ENCODE measurements at regions not wholly inside any gene's neighbourhood (a gene's known extent, or its start where the extent isn't known, plus 50 kb on each side); places are given as distances from the start of the nearest gene placed in this dataset.

DNA sequence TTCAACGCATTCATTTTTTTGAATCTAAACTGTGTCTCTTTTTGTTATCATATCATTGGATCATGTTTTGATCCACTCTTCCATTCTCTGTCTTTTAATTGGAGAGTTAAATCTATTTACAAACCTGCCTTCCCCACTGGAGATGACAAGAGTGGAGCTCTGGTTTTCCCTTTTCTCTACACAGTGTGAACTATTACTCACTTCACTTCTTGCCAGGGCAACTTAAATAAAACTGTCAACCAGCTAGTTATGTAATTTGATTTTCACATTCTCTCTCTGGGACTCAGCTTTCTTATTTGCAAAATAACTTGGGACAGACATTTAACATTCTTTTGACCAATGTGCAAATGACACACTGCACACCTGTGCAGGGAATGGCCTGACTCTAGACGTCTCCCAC, 230.8 kb upstream of the CST7 start:
- DNase-seq: no peak

DNA sequence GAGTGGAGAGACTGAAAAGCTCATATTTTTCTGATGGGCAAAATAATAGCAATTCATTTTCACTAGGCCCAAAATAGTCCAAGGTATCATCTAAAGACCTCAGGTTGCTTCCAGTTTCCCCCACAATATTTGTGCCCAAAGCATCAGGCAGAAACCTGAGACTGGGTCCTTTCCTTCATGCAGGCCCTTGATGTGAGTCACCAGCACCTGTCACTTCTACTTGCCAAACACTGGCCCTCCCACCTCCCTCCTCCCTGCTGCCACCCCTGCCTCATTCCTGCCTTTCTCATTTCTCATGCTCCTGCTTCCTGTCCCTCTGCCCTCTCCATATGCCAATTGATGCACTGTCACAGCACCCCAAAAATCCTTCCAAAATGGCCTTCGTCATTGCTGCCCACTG, 230.4 kb upstream of the CST7 start:
- peak; percentile 7 for DNase-seq

DNA sequence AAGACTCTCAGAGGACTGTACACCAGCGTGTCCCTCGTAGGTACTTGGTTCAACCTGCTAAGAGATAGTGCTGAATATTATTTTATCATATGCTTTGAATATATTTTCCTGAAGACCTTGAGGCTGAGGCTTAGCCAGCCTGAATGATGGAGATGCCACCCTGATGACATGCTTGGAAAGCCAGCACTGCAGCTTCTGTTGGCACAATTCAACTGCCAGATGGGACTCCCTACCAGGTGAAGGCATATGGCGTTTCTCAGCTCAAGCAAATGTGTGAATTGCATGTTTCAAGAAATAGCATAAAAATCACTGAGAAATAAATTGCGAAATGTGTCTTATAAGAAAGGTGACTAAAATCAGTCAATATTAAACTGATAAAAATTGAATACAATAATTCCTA, 228.1 kb upstream of the CST7 start:
- peak; percentile 87 for DNase-seq

DNA sequence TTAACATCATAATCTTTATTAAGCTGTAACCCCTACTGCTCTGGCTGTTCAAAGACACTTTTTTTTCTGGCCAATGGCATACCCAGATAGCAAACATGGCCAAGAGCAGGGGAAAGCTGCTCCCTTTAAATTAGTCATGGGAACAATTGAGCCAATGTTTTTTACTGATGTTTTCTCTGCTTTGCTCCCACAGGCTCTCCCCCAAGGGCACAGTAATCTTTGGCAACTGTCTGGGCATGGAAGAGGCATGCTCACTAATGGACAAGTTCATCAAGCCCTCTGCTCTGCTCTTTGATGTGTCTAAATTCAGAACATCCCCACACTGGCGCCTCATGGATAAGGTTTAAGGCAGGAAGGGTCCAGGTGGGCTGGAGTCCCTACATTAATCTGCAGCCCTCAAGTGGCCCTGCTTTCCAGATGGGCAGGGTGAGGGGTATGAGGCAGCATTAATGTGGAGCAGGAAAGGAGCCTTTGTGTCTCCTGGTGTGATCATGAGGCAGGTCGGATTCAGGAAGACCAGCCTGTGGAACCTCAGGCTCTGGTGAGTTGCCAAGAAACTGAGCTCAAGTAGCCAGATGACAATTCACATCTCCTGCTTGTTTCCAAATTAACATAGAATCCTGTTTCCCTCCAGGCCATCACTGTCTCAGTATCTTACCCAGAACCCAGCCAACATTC, 227.0 kb upstream of the CST7 start:
- DNase-seq: peak; percentile 95

DNA sequence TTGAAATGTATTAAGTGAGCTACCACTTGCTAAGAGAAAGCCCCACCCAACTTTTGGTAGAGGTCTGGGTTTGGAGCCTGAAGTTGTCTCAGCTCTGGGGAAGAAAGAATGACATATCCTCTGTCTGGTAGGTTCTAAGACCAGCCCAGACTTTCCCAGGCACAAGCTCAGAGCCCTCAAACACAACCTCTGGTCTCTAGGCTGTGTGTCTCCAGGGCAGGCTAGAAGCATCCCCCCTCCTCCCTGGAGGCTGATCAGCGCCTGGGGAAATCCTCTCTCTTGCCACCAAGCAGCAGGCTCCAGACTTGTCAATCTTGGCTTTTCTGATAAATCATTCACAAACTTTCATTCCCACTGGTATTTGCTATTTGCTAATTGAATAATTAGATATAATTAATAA, 226.5 kb upstream of the CST7 start:
- DNase-seq: peak; percentile 46

DNA sequence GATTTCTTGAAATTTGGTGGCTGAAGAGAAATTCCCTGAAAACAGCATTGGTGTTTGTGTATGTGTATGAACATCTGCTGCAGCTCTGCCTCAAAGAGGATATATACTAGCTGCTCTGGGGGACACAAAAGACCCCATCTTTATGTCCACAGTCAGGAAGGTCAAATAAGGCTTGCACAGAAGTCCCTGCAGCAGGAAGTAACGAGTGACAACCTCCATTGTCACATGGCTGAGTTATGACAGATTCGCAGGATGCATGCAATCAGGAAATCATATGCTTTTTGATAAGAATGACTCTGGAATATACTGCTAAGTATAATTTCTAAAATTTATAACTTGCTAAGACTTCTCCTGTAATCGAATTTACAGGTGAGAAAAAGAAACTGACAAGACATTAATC, 225.9 kb upstream of the CST7 start:
- no peak for DNase-seq

DNA sequence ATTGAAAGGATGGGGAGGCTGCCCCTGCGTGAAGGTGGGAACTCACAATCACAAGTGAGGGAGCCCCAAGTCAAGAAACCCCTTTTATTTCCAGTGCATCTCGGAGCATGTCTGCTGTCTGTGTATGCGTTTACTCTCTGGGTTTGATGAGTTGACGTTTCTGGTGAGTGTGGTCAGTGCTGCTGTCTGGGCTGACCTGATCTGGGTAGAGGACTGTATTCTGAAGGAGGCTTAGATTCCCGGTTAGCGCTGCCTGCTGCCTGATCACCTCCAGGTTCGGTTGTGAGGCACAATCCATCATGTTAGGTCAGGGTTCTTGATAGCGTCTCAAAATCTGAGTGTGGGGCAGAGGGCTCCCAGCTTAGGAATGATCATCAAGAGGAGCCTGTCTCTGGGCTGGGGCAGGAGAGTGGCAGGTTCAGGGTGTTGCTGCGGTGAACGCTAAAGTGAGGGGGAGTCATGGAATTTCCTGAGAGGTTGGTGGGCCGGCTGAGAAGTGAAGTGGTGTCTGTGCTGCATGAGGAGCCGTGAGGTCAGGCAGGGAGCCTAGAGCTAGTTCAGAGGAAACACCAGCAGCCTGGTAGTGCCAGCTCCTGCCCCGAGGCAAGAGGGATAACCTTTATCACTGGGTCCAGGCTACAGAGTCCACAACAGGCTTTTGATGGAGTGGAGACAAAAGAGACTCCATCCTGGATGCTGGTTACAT, 225.3 kb upstream of the CST7 start:
- DNase-seq: no peak

DNA sequence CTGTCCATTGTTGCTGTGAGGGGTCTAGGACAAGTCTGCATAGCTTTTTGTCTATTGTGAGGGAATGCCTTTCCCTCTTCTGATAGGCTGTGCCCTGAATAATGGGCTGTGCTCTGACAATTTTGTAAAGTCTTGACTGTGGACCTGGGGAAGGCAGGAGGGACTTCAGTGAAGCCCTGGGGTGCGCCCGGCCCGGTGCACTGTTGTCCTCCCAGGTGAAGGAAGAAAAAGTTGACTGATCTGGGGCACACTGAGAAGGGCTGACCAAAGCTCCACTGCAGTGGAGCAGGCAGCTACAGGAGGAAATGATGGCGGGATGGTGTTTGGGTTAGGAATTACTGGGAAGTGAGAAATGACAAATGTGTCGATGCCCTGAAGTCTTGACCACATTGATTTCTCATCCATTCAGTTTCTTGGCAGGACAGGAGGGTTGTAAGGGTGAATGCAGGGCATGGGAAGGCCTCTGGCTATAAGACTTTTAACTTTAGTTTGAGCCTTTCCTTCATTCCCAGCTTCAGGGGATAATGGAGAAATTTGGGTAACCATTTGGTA, 224.0 kb upstream of the CST7 start:
- DNase-seq: no peak

DNA sequence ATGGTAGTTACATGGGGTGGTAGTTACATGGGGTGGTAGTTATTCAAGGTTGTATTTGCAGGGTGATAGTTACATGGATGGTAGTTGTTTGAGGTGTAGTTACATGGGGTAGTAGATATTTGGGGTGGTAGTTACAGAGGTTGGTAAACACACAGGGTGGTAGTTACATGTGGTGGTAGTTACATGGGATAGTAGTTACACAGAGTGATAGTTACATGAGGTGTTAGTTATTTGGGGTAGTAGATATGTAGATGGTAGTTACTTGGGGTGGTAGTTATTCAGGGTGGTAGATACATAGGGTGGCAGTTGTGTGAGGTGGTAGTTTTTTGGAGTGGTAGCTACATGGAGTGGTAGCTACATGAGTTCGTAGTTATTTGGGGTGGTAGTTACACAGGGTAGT, 221.3 kb upstream of the CST7 start:
- DNase-seq: no peak

DNA sequence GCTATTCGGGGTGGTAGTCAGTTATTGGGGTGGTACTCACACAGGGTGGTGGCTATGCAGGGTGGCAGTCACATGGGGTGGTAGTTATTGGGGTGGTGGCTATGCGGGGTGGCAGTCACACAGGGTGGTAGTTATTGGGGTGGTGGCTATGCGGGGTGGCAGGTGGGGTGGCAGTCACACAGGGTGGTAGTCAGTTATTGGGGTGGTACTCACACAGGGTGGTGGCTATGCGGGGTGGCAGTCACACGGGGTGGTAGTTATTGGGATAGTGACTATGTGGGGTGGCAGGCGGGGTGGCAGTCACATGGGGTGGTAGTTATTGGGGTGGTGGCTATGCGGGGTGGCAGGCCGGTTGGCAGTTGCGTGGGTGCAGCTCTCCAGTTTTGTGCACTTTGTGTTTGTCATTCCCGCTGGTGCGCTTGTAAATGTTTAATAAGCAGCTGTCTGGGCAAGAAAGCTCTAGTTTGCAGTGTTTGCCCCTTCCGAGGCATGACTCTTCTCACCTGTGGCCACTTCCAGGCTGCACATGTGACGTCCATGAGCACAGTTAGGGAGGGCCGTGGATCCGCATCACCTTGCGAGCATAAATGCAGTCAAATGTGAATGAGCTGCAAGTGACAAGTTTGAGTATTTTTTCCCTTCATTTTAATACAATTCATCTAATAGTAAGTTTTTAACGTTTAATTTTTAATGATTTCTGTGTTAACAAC, 219.0 kb upstream of the CST7 start:
- no peak for DNase-seq

DNA sequence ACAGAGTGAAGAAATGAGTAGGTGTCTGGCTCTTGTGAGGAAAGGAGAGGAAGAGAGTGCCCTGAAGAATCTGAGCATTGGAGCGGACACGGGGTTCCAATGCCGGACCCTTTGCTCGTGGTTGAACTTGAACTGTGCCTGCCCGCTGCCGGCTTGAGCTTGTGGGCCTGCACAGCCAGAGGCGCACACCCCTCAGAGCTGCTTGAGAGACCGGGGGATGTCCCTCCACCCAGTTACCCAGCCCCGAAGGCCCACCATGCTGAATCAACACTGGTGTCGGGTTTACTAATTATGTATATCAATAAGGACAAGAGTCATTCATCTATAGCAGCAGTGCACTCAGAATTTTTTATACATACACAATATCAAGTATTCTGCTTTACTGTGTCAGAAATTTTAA, 218.3 kb upstream of the CST7 start:
- DNase-seq: no peak

DNA sequence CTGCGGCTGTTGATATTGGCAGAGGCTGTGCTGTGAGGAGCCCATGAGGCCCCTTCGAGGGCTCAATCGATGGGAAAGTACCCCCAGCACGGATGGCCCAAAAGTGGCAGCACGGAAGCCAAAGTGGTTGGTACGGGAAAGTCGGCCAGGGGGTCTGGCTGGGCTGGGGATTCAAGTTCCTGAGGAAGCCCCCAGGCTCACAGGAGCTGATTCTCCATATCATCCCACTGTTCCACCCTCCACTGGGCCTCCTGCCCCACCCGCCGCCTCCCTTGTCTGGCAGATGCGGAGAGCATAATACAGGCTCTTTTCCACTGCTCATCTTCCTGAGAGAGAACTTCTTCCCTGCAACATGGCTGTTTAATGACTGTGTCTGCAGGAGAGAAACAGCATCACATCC, 217.8 kb upstream of the CST7 start:
- DNase-seq: no peak

DNA sequence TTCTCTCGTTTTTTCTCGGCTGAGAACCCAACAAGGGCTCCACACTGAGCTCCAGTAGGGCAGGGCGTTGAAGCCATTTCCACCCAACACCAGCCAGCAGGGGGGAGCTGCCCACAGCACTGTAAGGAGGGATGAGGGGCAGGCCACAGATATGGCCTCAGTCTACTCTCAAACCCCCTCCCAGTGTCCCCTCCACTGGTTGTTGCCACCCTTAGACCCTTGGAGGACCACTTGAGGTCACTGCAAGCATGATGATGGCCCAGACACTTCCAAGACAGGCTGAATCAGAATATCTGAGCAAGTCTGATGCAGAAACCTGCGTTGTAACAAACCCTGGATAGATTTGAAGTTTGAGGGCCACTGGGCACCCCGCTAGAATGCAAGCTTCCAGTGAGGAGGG, 217.0 kb upstream of the CST7 start:
- DNase-seq: no peak

DNA sequence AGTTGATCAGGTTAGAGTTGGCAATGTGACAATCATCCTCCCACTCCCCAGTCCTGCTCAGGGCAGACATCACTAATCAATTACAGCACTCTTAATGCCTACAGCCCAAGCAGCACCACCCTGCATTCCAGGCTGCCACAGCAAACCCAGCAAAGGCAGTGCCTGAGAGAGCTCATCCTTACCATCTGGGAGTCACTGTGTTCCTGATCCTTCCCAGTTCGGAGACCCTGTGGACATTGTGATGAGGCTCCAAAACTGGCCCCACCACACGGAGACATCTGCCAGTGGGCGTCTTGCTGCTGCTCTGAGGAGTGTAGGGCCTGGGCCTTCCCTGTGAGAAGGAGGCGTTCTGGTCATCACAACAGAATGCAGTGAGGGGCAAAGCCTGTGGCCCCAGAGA, 216.5 kb upstream of the CST7 start:
- DNase-seq: no peak

DNA sequence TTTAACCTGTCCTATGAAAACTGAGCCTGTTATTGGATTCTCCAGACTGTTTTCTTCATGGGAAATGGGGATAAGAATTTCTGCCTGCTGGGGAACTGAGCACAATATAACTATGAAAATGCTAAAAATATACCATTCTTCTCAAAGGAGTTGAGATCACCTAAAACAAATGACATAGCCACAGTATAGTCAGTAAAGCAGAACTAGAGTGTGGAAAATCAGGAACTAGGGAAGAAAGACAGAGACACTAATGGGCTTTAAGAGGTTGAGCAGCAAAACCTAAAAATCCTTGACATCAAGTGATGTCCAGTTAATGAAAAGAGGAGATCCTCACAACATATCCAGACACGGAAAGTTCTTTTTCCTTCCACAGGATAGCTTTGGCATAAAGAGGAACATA, 215.7 kb upstream of the CST7 start:
- DNase-seq: no peak

DNA sequence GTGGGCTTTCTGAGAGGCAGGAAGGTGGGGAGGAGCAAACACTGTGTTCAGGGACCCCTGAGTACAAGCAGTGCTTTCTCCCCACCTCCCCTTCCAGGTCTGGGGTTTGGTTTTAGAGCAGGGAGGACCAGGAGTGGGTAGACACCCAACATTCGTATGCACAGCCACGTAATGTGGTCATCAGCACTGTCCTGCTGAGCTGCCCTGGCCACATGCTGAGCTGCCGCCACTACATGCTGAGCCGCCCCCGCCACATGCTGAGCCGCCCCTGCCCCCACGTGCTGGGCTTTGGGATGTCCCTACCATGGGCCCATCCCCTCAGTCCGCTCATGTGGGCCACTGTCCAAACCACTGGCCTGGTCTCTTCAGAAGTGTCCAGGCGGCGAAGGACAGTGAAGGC, 214.9 kb upstream of the CST7 start:
- DNase-seq: no peak

DNA sequence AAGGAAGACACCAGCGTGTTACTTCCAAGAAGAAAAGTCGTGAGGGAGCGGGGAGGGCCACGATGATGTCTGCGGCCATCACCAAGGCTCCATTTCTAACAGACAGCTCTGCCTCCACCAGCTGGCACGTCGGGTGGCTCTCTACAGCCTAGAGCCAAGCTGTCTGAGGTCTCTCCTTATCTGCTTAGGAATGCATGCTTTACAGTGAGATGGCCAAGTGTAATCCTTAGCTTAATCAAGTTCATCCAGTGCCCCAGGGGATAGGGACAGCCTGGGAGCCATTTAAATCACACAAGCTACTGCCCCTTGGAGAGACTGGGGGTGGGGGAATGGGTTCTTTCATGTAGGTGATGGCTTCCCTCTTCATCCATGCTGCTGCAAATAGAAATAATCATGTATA, 213.8 kb upstream of the CST7 start:
- DNase-seq: no peak

DNA sequence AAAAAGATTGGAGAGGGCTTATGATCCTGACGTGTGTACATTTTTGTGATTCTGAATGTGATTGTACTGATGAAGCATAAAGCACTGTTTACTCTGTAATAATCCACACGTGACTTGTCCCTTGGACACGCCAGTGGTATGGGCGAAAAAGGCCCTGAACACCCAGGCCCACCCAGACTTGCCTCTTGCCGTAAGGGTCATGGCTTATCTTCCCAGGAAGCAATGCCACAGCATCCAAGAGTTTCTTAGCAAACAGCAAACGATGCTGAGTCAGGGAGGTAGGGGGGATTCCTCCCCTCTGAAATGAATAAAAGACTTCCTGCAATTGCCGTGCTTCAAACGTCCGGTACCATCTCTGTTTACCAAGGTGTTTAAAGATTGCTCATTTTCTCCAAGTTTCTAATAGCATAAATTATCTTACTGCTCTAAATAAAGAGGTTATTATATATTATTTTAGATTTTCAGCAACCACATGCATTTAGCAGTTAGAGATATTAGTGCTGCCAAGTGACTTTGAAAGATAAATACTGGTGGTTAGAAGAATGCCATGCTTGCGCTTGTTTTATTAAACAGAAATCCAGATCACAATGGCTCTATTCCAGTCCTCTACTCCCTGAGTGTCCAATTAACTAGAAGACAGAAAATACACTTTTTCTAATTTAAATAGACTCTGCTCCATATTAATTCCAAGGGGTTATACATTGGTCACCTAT, 212.8 kb upstream of the CST7 start:
- DNase-seq: no peak

DNA sequence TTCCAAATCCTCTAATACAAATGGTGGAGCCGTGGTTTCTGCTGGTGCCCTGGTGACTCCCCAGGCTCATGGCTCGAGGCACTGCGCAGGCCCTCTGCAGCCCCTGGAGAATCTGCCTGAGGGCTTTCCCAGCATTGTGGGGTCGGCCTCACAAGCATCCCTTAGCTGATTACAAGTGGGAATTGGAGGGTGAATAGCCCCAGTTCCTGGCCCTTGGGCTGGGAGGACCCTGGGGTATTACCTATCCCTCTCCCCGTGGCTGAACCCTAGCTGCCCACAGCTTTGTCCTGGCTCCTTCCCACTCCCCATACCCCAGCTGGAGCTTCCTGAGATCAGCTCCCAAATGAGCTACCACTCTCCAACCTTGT, 212.2 kb upstream of the CST7 start:
- DNase-seq: no peak

DNA sequence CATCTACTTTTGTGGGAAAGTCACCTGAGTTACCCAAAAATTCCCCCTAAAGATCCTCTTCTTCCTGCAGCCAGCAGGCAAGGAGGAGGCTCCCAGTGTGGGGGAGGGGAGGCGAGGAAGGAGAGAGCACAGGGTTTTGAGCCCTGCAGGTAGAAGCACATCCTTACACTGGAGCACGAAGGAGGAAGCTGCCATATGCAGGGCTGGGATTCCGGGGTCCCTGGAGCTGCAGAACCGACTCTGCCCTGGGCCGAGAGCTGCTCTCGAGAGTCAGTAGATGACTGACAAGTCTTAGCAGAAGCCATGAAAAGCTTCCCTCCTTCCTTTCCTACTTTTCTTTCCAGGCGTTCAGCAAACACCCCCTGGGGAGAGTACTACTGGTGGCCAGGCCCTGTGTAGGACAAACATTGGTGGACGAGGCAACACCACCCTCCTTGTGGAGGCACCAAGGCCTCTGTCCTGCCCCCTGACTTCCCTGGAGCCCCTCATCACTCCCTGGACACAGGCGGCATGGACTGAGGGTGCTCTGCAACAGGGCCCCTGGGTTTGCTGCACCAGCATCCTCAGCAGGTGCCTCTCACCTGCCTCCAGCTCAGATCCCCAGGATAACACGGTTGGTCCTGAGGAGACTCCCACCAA, 211.7 kb upstream of the CST7 start:
- no peak for DNase-seq

DNA sequence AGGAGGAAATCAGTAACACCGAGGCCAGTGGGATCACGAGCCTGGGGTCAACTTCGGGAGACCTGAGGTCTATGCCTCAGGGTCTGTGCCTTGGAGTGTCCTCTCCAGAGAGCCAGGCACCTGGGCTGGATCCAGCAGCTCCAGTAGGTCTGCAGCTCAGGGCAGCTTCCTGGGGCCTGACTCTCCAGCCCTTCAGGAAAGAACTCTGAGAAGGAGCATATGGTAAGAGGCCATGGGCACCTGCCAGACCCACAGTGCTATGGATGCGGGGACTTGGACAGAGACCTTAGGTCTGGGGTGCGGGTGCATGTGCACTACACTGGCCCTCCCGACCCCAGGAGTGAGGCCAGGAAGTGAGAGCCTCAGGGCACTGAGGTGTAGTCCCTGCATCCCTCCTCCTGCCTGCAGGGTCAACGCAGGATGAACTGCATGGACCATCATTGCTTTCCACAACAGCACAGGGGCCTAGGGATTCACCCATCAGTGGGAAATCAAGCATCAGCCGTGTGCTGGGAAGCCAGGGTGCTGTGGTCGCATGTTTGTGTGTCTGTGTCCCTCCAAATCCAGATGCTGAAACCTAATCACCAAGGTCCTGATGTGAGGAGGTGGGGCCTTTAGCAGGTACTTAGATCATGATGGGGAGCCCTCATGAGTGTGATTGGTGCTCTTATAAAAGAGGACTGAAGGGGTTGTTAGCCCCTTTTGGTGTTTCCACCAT, 210.9 kb upstream of the CST7 start:
- no peak for DNase-seq

DNA sequence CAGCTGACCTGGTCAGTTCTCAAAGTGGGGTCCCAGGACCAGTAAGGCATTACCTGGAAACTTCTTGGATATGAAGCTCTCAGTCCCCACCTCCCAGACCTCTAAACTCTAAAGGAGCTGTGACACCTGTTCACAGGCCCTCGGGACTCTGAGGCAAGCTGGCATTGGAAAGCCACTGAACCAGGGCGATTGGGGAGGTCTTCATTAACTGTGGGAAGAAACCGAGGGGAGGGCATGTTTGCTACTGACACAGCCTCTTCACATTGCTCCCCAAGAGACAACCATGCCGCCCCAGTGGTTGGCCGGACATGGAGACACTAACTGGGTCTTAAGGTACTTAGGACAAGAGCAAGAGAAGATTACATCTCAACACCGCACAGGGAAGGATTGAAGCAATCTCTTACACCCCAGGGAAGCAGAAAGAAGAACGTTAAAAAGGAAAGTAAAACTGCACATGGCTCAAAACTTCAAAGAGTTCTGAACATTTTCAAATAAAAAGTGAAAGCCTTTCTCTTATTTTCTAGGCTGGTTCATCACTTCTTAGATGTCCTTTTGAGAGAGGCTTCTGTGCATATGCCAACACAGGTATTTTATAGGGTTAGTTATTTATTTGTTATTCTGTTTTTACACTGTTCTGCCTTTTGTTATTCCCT, 210.0 kb upstream of the CST7 start:
- no peak for DNase-seq

Measured in NCI-H1694 (cell line).